Left lung (tissue), 4 donors: ENCODE measurements at regions not wholly inside any gene's neighbourhood (a gene's known extent, or its start where the extent isn't known, plus 50 kb on each side); places are given as distances from the start of the nearest gene placed in this dataset.

Experiments used
- ATAC-seq: fragments of 200-7000 bp; cut with Tn5 transposase; one replicate; pipeline ENCODE4 v1.9.1; 2020; ENCODE audit warnings: moderate library complexity
- DNase-seq, 4 donors: peaks; one replicate each; pipeline ENCODE4 v3.0.0-alpha.2; 2013 to 2020
- H3K27ac ChIP-seq, 2 donors: fragments of 200-600 bp; sonication (generic) in 1 of 2; one replicate each; pipeline versions ENCODE4 v1.5.0 to v1.8.0; 2020 to 2021
- H3K27me3 ChIP-seq, 2 donors: fragments of 200-600 bp; sonication (generic) in 1 of 2; one replicate each; pipeline versions ENCODE4 v1.5.0 to v1.8.0; 2020 to 2021
- H3K36me3 ChIP-seq, 2 donors: fragments of 200-600 bp; sonication (generic) in 1 of 2; one replicate each; pipeline versions ENCODE4 v1.5.0 to v1.8.0; 2020 to 2021
- H3K4me1 ChIP-seq, 2 donors: fragments of 200-600 bp; one replicate each; pipeline ENCODE4 v1.8.0; 2021
- H3K4me3 ChIP-seq, 2 donors: fragments of 200-600 bp; sonication (generic) in 1 of 2; one replicate each; pipeline versions ENCODE4 v1.5.0 to v1.8.0; 2020 to 2021; ENCODE audit warnings: mild to moderate bottlenecking in 1 of 2
- H3K9me3 ChIP-seq, 2 donors: fragments of 200-600 bp; sonication (generic) in 1 of 2; one replicate each; pipeline versions ENCODE4 v1.5.0 to v1.8.0; 2020 to 2021
- CTCF ChIP-seq, 2 donors: fragments of 200-600 bp; sonication (generic) in 1 of 2; IDR thresholded peaks; one replicate each; pipeline versions ENCODE4 v1.5.0 to v1.8.0; 2021; ENCODE audit warnings: antibody characterized with exemption in 2 of 2
- intact Hi-C, 2 donors: fragments of 100-400 bp; cut with DNase I; formaldehyde crosslinking; loops; one replicate each; pipeline versions ENCODE4 v1.11.2 to v1.14.2; 2022
- donor health status: DM: no; HTN: yes; CAD: no.
- donor health status: DM: no; HTN: no; CAD: no.

GRCh38 chr1:229857585-229857984, 209.5 kb upstream of the GALNT2 start:
- H3K36me3 ChIP-seq: no peaks in the 10 kb centered on the region
- H3K9me3 ChIP-seq: no peaks in the 10 kb centered on the region
- peak; percentile 63 for ATAC-seq
- DNase-seq: no peak
- TF ChIP-seq CTCF (IDR thresholded peaks at IDR 0.05): no peak
- H3K27me3 ChIP-seq: no peaks in the 10 kb centered on the region
- no peak overlapping the region for H3K4me3 ChIP-seq
- intact Hi-C loops: no loop called here
- H3K27ac ChIP-seq: no peak overlapping the region
- no peaks in the 10 kb centered on the region for H3K4me1 ChIP-seq

GRCh38 chr1:229859026-229859425, 208.0 kb upstream of the GALNT2 start:
- Histone ChIP-seq H3K27me3 (no peaks in the 10 kb centered on the region), H3K36me3 (no peaks in the 10 kb centered on the region), H3K27ac (no peak overlapping the region), H3K4me1 (no peaks in the 10 kb centered on the region), H3K9me3 (no peaks in the 10 kb centered on the region), H3K4me3 (no peak overlapping the region)
- DNase-seq: no peak
- intact Hi-C loops: no loop called here
- ATAC-seq: no peak
- TF ChIP-seq CTCF (IDR thresholded peaks at IDR 0.05): no peak

- no peaks in the 10 kb centered on the region for H3K27me3 ChIP-seq
- ATAC-seq (no peak), DNase-seq (no peak)
- no peak for TF ChIP-seq CTCF (IDR thresholded peaks at IDR 0.05)
- no peak overlapping the region for H3K4me3 ChIP-seq
- no peak overlapping the region for H3K27ac ChIP-seq
- no peaks in the 10 kb centered on the region for H3K9me3 ChIP-seq
- no peaks in the 10 kb centered on the region for H3K36me3 ChIP-seq
- H3K4me1 ChIP-seq: no peaks in the 10 kb centered on the region
- intact Hi-C loops: no loop called here
These were observed 206.1 kb upstream of the GALNT2 start for GRCh38 chr1:229860926-229861325.

GRCh38 chr1:229862017-229862774, 204.8 kb upstream of the GALNT2 start:
- H3K36me3 ChIP-seq: no peaks in the 10 kb centered on the region
- no peak overlapping the region for H3K27ac ChIP-seq
- no peak for TF ChIP-seq CTCF (IDR thresholded peaks at IDR 0.05)
- H3K4me1 ChIP-seq: no peaks in the 10 kb centered on the region
- ATAC-seq: no peak
- H3K27me3 ChIP-seq: no peaks in the 10 kb centered on the region
- intact Hi-C loops: no loop called here
- H3K9me3 ChIP-seq: no peaks in the 10 kb centered on the region
- DNase-seq: peak in 1 of 4 donors; percentile 14
- no peak overlapping the region for H3K4me3 ChIP-seq

- no peak for TF ChIP-seq CTCF (IDR thresholded peaks at IDR 0.05)
- intact Hi-C loops: no loop called here
- H3K27ac ChIP-seq: no peak overlapping the region
- no peaks in the 10 kb centered on the region for H3K9me3 ChIP-seq
- H3K4me3 ChIP-seq: no peak overlapping the region
- ATAC-seq: no peak
- no peaks in the 10 kb centered on the region for H3K27me3 ChIP-seq
- no peaks in the 10 kb centered on the region for H3K4me1 ChIP-seq
- no peak for DNase-seq
- H3K36me3 ChIP-seq: no peaks in the 10 kb centered on the region
These were observed 203.1 kb upstream of the GALNT2 start for GRCh38 chr1:229863651-229864545.
